MM.1S (cell line): ENCODE measurements at regions not wholly inside any gene's neighbourhood (a gene's known extent, or its start where the extent isn't known, plus 50 kb on each side); places are given as distances from the start of the nearest gene placed in this dataset.
"Not testable (repeated sequence)": the region's sequence is repeated elsewhere in the genome, so short reads cannot be mapped to it uniquely, and the experiment has no call there.

ENCODE experiments used
- DNase-seq: peaks from one replicate; pipeline ENCODE4 v3.0.0-alpha.2; 2015
- H2AFZ ChIP-seq: fragments of 300-600 bp; sonication (generic); 2 replicates; pipeline ENCODE4 v1.6.0; 2016; ENCODE audit warnings: antibody characterized with exemption, low read length
- H3F3A ChIP-seq: fragments of 300-600 bp; sonication (generic); 2 replicates; pipeline ENCODE4 v1.6.1; 2016; ENCODE audit warnings: mild to moderate bottlenecking, antibody characterized with exemption, low read length, moderate library complexity, mixed read lengths; ENCODE audit not compliant: insufficient read depth
- H3K27ac ChIP-seq: fragments of 300-600 bp; sonication (generic); 2 replicates; pipeline ENCODE4 v1.5.1; 2016; ENCODE audit warnings: mild to moderate bottlenecking, low read length
- H3K27me3 ChIP-seq: fragments of 300-600 bp; sonication (generic); replicated peaks from 2 replicates; pipeline ENCODE4 v1.6.0; 2016; ENCODE audit warnings: low read length; ENCODE audit not compliant: insufficient read depth
- H3K36me3 ChIP-seq: fragments of 300-600 bp; sonication (generic); replicated peaks from 2 replicates; pipeline ENCODE4 v1.6.1; 2016; ENCODE audit warnings: mild to moderate bottlenecking, low read length, mixed read lengths; ENCODE audit not compliant: insufficient read depth
- H3K4me1 ChIP-seq: fragments of 300-600 bp; sonication (generic); 2 replicates; pipeline ENCODE4 v1.6.1; 2016; ENCODE audit warnings: low read length, mixed read lengths
- H3K4me2 ChIP-seq: fragments of 300-600 bp; sonication (generic); 2 replicates; pipeline ENCODE4 v1.6.0; 2016; ENCODE audit warnings: low read depth, low read length
- H3K4me3 ChIP-seq: fragments of 300-600 bp; sonication (generic); 2 replicates; pipeline ENCODE4 v1.5.1; 2016; ENCODE audit warnings: low read length, mixed read lengths
- H3K79me2 ChIP-seq: fragments of 300-600 bp; sonication (generic); 2 replicates; pipeline ENCODE4 v1.6.1; 2016; ENCODE audit warnings: mixed run types, low read length, mixed read lengths
- H3K9ac ChIP-seq: fragments of 300-600 bp; sonication (generic); 2 replicates; pipeline ENCODE4 v1.6.1; 2016; ENCODE audit warnings: low read length, mixed read lengths
- H3K9me2 ChIP-seq: fragments of 300-600 bp; sonication (generic); replicated peaks from 2 replicates; pipeline ENCODE4 v1.6.1; 2016; ENCODE audit warnings: mild to moderate bottlenecking, low read length, mixed read lengths; ENCODE audit not compliant: insufficient read depth
- H3K9me3 ChIP-seq: fragments of 300-600 bp; sonication (generic); replicated peaks from 2 replicates; pipeline ENCODE4 v1.6.1; 2016; ENCODE audit warnings: mild to moderate bottlenecking, low read length, mixed read lengths; ENCODE audit not compliant: insufficient read depth
- H4K20me1 ChIP-seq: fragments of 300-600 bp; sonication (generic); 2 replicates; pipeline ENCODE4 v1.6.1; 2016; ENCODE audit warnings: mild to moderate bottlenecking, low read length, moderate library complexity, mixed read lengths; ENCODE audit not compliant: insufficient read depth
- EZH2 ChIP-seq: fragments of 300-600 bp; sonication (generic); optimal IDR thresholded peaks from 2 replicates; pipeline ENCODE3; 2017; ENCODE audit warnings: low read depth, mild to moderate bottlenecking, antibody characterized with exemption, low read length, mixed read lengths
- EZH2phosphoT487 ChIP-seq: fragments of 300-600 bp; sonication (generic); IDR thresholded peaks from 2 replicates; pipeline ENCODE4 v1.6.1; 2018; ENCODE audit warnings: antibody characterized with exemption, low read length
- TF ChIP-seq, protein P1 (sequence below): fragments of 300-600 bp; sonication (generic); IDR thresholded peaks from 2 replicates; pipeline ENCODE4 v1.5.1; 2016; ENCODE audit warnings: antibody characterized with exemption, low read length, mixed read lengths

DNA sequence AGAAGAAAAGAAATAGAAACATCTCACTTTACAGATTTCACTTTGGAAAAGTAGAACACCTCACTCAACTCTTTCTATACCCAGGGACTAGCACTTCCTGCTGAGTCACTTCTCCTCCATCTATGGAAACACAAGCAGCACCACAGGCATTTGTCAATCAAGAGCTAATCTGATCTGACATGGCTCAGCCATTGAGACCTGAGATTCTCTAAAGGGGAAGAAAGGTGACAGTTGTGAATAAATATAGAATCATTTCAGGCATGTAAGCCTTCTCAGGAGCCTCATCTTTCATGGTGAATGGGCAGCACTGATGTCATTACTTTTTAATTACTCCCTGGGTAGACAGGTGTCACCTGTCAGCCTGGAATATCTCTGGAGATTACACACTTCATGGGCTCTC, 559.8 kb downstream of the HINT1 start:
- TF ChIP-seq EZH2phosphoT487 (no peak), EZH2 (no peak)
- TF ChIP-seq, protein P1, sequence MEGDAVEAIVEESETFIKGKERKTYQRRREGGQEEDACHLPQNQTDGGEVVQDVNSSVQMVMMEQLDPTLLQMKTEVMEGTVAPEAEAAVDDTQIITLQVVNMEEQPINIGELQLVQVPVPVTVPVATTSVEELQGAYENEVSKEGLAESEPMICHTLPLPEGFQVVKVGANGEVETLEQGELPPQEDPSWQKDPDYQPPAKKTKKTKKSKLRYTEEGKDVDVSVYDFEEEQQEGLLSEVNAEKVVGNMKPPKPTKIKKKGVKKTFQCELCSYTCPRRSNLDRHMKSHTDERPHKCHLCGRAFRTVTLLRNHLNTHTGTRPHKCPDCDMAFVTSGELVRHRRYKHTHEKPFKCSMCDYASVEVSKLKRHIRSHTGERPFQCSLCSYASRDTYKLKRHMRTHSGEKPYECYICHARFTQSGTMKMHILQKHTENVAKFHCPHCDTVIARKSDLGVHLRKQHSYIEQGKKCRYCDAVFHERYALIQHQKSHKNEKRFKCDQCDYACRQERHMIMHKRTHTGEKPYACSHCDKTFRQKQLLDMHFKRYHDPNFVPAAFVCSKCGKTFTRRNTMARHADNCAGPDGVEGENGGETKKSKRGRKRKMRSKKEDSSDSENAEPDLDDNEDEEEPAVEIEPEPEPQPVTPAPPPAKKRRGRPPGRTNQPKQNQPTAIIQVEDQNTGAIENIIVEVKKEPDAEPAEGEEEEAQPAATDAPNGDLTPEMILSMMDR: no peak
- no peaks in the 10 kb centered on the region for H3K36me3 ChIP-seq
- H3K79me2 ChIP-seq: no peaks in the 10 kb centered on the region
- H3K9me3 ChIP-seq: no peaks in the 10 kb centered on the region
- no peak for DNase-seq
- H3K4me3 ChIP-seq: no peak overlapping the region
- H4K20me1 ChIP-seq: no peaks in the 10 kb centered on the region
- H2AFZ ChIP-seq: no peak overlapping the region
- H3K27ac ChIP-seq: no peak overlapping the region
- H3K4me1 ChIP-seq: no peaks in the 10 kb centered on the region
- H3K9me2 ChIP-seq: no peaks in the 10 kb centered on the region
- H3K9ac ChIP-seq: no peak overlapping the region
- H3F3A ChIP-seq: no peaks in the 10 kb centered on the region
- no peak overlapping the region for H3K4me2 ChIP-seq
- H3K27me3 ChIP-seq: no peaks in the 10 kb centered on the region

DNA sequence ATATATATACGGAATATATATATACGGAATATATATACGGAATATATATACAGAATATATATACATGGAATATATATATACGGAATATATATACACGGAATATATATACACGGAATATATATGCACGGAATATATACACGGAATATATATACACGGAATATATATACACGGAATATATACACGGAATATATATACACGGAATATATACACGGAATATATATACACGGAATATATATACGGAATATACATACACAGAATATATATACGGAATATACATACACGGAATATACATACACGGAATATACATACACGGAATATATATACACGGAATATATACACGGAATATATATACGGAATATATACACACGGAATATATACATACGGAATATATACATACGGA, 568.4 kb downstream of the HINT1 start:
- H3K79me2 ChIP-seq, H3K9me2 ChIP-seq, H3K4me1 ChIP-seq, H4K20me1 ChIP-seq, H3F3A ChIP-seq, H3K4me2 ChIP-seq, H3K9me3 ChIP-seq, H3K27ac ChIP-seq, H3K9ac ChIP-seq, H2AFZ ChIP-seq, H3K4me3 ChIP-seq, DNase-seq, H3K27me3 ChIP-seq, H3K36me3 ChIP-seq: not testable (repeated sequence)

DNA sequence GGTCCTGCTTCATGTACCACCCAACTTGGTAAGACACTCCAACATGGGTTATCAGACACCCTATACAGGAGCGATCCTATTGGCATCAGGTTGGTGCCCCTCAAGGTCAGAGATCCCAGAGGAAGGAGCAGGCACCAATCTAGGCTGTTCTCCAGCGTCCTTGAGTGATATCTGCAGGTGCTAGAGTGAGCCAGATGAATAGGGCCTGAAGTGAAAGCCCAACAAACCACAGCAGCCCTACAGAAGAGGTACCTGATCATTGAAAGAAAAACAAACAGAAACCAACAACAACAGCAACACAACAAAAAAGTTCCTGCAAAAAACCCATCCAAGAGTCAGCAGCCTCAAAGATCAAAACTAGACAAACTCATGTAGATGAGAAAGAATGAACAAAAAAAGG, 584.8 kb downstream of the HINT1 start:
- H3K4me3 ChIP-seq: no peak overlapping the region
- no peaks in the 10 kb centered on the region for H3K9me3 ChIP-seq
- no peak for DNase-seq
- TF ChIP-seq, protein P1: no peak
- no peak for TF ChIP-seq EZH2phosphoT487
- TF ChIP-seq EZH2: no peak
- no peaks in the 10 kb centered on the region for H3K9me2 ChIP-seq
- H3K27ac ChIP-seq: no peak overlapping the region
- no peaks in the 10 kb centered on the region for H3K79me2 ChIP-seq
- H3K4me2 ChIP-seq: no peak overlapping the region
- no peaks in the 10 kb centered on the region for H3K27me3 ChIP-seq
- H3K9ac ChIP-seq: no peak overlapping the region
- no peaks in the 10 kb centered on the region for H3K36me3 ChIP-seq
- no peaks in the 10 kb centered on the region for H3K4me1 ChIP-seq
- no peaks in the 10 kb centered on the region for H4K20me1 ChIP-seq
- no peak overlapping the region for H2AFZ ChIP-seq
- no peaks in the 10 kb centered on the region for H3F3A ChIP-seq

DNA sequence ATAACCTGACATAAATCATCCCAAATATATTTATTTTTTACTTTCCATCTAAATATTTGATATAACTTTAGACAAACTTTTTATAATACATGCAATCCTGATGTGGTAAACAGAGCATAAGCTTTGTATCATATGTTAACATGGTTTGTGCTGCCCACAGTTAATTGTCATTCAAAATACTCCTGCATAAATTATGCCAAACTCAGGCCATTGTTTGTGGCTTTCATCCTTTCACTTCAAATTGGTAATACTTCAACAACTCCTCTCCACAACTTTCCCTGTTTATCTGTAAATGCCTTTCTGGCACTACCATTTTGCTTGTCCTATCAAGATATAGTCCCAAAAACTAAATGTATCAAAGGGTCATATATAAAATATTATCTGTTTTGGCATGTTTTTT, 586.7 kb downstream of the HINT1 start:
- Histone ChIP-seq H2AFZ (no peak overlapping the region), H3K9me2 (no peaks in the 10 kb centered on the region), H3K79me2 (no peaks in the 10 kb centered on the region), H3K9ac (no peak overlapping the region), H3K36me3 (no peaks in the 10 kb centered on the region), H3K4me2 (no peak overlapping the region), H3K27ac (no peak overlapping the region), H3K4me1 (no peaks in the 10 kb centered on the region), H3K27me3 (no peaks in the 10 kb centered on the region), H3K9me3 (no peaks in the 10 kb centered on the region), H4K20me1 (no peaks in the 10 kb centered on the region), H3F3A (no peaks in the 10 kb centered on the region), H3K4me3 (no peak overlapping the region)
- TF ChIP-seq EZH2 (no peak), EZH2phosphoT487 (no peak)
- TF ChIP-seq, protein P1: no peak
- DNase-seq: no peak
